Putamen (tissue), 1 donor: ENCODE measurements at regions not wholly inside any gene's neighbourhood (a gene's known extent, or its start where the extent isn't known, plus 50 kb on each side); places are given as distances from the start of the nearest gene placed in this dataset.
"Not testable (repeated sequence)": the region's sequence is repeated elsewhere in the genome, so short reads cannot be mapped to it uniquely, and the experiment has no call there.

ENCODE experiments used
- DNase-seq: peaks from one replicate; pipeline ENCODE4 v3.0.0-alpha.2; 2016; ENCODE audit warnings: low spot score

- not testable (repeated sequence) for DNase-seq
Measured at GRCh38 chr7:69052-69451, 123.3 kb upstream of the FAM20C start.

GRCh38 chr7:69499-70123 is 122.8 kb upstream of the FAM20C start:
- not testable (repeated sequence) for DNase-seq

GRCh38 chr7:70207-70606 is 122.2 kb upstream of the FAM20C start:
- not testable (repeated sequence) for DNase-seq

- DNase-seq: not testable (repeated sequence)
Measured at GRCh38 chr7:70989-71388, 121.4 kb upstream of the FAM20C start.

- DNase-seq: not testable (repeated sequence)
Measured at GRCh38 chr7:72266-73057, 119.9 kb upstream of the FAM20C start.

- not testable (repeated sequence) for DNase-seq
Measured at GRCh38 chr7:73058-73331, 119.4 kb upstream of the FAM20C start.

GRCh38 chr7:74008-74540 is 118.3 kb upstream of the FAM20C start:
- not testable (repeated sequence) for DNase-seq

- DNase-seq: not testable (repeated sequence)
Measured at GRCh38 chr7:75511-75910, 116.9 kb upstream of the FAM20C start.

- DNase-seq: not testable (repeated sequence)
Measured at GRCh38 chr7:76202-76601, 116.2 kb upstream of the FAM20C start.

GRCh38 chr7:76829-77395 is 115.5 kb upstream of the FAM20C start:
- DNase-seq: not testable (repeated sequence)

- not testable (repeated sequence) for DNase-seq
Measured at GRCh38 chr7:78862-79261, 113.5 kb upstream of the FAM20C start.

GRCh38 chr7:79400-80055 is 112.8 kb upstream of the FAM20C start:
- DNase-seq: not testable (repeated sequence)

- DNase-seq: no peak
Measured at GRCh38 chr7:80259-81067, 111.9 kb upstream of the FAM20C start.

GRCh38 chr7:81068-81925 is 111.1 kb upstream of the FAM20C start:
- DNase-seq: no peak

GRCh38 chr7:81926-82756 is 110.2 kb upstream of the FAM20C start:
- DNase-seq: no peak

GRCh38 chr7:82757-83155 is 109.6 kb upstream of the FAM20C start:
- no peak for DNase-seq

- DNase-seq: no peak
Measured at GRCh38 chr7:83441-83840, 108.9 kb upstream of the FAM20C start.

GRCh38 chr7:83861-84632 is 108.3 kb upstream of the FAM20C start:
- no peak for DNase-seq

- no peak for DNase-seq
Measured at GRCh38 chr7:84633-85020, 107.7 kb upstream of the FAM20C start.
